GM18951 (cell line): ENCODE measurements at regions not wholly inside any gene's neighbourhood (a gene's known extent, or its start where the extent isn't known, plus 50 kb on each side); places are given as distances from the start of the nearest gene placed in this dataset.
"Not testable (repeated sequence)": the region's sequence is repeated elsewhere in the genome, so short reads cannot be mapped to it uniquely, and the experiment has no call there.

ENCODE experiments used
- POLR2A ChIP-seq: IDR thresholded peaks from 4 replicates; pipeline ENCODE4 v1.6.1; 2011; ENCODE audit warnings: mild to moderate bottlenecking; ENCODE audit not compliant: insufficient read length, insufficient read depth; ENCODE audit errors: extremely low read depth
- in situ Hi-C: fragments of 300-500 bp; cut with MboI; formaldehyde crosslinking; loops from one replicate; pipeline ENCODE4 v1.12.0; 2022; ENCODE audit warnings: low sequenced_read_pairs, mixed read lengths, inconsistent platforms; ENCODE audit not compliant: unreplicated experiment

DNA sequence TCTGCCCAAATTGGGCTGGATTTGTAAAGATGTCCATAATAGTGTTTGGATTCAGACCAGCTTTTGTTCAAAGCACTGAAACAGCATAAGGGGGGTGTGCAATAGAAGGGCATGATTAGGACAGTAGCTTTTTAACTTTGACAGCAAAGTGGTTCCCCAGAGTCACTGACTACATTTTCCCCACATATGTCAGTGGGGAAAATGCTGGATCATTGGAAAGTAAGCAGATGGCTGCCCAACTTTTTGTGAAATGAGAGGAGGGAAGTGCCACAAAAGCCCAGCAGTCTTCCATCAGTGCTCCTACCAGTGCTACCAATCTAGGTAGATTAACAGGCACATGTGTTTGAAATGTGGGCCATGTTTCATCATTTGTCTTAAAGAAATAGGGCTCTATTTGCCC lies 162.8 kb downstream of the FZD1 start:
- no peak for TF ChIP-seq POLR2A
- in situ Hi-C loops: no loop called here

DNA sequence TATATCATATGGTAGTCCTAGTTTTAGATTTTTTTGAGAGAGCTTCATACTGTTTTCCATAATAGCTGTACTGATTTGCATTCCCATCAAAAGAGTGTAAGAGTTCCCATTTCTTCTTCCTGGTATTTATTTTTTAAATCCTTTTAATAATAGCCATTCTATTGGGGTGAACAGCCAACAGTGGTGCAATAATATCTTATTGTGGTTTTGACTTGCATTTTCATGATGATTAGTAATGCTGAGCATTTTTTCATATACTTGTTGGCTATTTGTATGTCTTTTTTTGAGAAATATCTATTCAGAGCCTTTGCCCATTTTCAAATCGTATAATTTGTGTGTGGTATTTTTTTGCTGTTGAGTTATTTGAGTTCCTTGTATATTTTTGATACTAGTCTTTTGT lies 167.4 kb downstream of the FZD1 start:
- in situ Hi-C loops: no loop called here
- TF ChIP-seq POLR2A: no peak

DNA sequence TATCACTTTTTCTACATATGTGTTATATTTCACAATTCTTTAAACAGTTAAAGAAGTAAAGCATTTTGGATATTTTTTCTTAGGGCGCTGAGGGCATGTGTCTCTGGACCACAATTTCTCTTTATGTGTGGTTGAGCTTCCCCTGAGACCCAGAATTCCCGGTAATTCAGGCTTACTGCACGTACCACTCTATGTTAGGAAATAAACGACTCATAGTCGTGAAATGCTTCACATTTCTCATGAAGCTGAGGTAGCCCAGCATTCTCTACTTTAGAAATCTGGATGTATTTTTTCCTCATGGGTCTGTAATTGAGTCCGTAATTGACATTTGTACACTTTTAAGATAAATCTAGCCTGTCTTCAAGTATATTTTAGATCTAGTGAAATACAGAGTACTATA lies 170.6 kb downstream of the FZD1 start:
- in situ Hi-C loops: no loop called here
- no peak for TF ChIP-seq POLR2A

DNA sequence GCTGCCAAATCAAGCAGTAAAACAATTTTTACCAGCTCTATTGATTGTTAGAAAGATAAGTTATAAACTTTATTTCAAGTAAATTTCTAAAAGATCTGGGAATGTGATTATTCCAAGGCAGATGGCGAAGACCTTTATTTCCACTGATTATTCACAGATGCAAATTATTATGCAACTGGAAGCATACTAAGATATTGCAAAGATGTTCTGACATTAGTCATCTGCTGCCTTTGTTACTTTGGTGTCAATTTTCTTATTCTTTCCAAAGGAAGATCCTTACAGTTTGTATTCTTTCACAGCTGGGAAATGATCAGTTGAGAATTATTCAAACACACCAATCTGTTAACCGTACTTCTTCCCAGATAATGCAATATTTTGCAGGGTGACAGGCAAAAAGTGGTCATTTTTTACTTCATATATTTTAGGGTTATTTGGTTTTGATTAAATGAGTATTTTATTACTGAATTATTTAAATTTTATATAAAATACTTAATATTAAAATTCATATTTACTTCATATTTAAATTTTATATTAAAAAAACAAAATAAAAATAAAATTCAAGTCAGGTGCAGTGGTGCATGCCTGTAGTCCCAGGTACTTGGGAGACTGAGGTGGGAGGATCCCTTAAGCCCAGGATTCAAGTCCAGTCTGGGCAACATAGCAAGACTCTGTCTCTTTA lies 171.3 kb downstream of the FZD1 start:
- TF ChIP-seq POLR2A: no peak
- in situ Hi-C loops: no loop called here

DNA sequence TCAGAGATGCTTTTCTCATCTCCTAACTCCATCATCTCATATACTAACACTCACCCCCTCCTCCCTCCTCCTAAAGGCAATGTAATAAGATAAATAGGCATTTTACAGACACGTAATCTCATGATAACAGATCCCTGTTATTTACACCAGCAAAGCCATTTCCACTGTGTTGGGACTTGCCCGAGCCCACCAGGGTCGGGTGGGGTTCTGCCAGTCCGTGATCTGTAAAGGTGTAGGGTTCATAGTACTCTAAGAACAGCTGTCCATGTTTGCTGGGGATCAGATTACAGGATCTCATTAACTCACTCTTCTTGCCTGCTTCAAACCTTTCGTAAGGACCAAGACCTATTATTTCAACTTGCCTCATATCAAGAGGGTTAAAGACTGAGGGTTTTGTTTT lies 172.4 kb downstream of the FZD1 start:
- in situ Hi-C loops: no loop called here
- no peak for TF ChIP-seq POLR2A

DNA sequence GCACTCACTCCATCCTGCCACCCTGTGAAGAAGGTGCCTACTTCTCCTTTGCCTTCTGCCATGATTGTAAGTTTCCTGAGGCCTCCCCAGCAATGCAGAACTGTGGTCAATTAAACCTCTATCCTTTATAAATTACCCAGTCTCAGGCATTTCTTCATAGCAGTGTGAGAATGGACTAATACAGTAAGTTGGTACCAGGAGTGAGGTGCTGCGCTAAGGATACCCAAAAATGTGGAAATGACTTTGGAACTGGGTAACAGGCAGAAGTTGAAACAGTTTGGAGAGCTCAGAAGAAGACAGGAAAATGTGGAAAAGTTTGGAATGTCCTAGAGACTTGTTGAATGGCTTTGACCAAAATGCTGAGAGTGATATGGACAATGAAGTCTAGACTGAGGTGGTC lies 176.0 kb downstream of the FZD1 start:
- in situ Hi-C loops: not testable (repeated sequence)

DNA sequence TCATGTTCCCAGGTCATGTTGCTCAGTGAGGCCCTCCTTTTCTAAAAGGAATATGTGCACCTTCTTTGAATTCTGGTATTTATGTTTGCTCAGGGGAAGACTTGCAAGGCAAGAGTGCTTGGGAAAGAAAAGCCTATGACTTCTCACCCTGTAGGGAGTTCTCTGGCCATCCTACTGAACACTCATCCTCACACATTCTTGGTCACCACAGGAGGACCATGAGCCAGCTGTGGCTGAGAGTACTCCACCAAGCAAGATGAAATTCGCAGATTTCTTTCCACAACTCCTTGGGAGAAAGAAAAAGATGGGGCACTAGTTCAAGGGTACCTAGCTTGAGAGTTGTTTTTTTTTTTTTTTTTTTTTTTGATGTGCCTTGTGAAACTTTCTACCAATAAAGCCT lies 179.6 kb downstream of the FZD1 start:
- TF ChIP-seq POLR2A: no peak
- in situ Hi-C loops: no loop called here

DNA sequence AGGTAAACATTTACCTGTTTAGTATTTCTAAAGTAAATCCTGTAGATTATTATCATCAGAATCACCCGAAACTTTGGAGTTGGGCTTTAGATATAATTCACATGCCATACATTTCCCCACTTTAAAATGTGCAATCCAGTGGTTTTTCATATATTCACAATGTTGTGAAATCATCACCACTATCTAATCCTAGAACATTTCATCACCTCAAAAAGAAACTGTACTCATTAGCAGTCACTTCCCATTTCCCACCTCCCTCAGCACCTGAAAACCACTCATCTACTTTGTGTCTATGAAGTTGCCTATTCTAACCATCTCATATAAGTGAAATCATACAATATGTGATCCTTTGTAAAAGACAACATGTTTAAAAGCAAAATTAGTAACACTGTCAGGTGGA lies 182.6 kb downstream of the FZD1 start:
- no peak for TF ChIP-seq POLR2A
- in situ Hi-C loops: no loop called here

DNA sequence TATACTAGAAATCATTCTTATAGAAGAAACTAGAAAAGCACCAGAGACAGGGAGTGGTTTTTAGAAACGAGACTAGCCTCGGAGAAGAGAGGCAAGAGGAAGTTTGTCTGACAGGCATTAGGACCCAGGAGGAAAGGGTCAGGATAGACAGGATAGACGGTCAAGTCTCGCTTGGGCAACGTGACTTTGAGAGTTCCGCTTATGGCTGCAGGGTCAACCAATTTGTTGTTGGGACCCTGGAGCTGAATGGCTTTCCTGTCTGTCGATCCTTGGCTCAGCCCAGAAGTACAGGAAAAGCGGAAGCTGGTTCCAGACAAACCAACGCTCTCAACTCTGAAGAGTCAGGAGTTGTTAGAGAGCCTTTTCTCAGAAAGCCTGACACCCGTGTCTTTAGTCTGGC lies 191.2 kb downstream of the FZD1 start:
- no peak for TF ChIP-seq POLR2A
- in situ Hi-C loops: no loop called here

DNA sequence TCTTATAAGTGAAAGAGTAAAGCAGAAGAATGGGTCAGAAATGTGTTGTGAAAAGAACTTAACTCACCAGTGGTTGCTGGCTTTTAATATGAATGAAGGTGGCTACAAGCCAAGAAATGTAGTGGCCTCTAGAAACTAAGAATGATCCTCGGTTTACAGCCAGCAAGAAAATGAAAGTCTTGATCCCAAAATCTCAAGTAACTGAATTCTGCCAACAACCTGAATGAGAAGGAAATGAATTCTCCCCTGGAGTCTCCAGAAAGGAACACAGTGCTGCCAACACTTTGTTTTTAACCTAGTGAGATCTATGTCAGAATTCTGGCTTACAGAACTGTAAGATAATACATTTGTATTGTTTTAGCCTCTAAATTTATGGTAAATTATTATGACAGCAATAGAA lies 193.0 kb downstream of the FZD1 start:
- no peak for TF ChIP-seq POLR2A

DNA sequence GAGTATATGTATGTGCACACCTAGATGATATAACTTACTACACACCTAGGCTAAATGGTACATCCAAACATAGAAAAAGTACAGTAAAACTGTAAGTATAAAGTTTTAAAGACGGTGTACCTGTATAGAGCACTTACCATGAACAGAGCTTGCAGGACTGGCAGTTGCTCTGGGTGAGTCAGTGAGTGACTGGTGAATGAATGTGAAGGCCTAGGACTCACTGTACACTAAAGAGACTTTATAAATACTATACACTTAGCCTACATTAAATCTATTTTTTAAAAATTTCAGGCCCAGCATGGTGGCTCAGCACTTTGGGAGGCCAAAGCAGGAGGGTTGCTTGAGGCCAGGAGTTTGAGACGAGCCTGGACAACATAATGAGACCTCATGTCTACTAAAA lies 195.3 kb downstream of the FZD1 start:
- TF ChIP-seq POLR2A: no peak
- in situ Hi-C loops: no loop called here

More for the DNA sequence above, 193.0 kb downstream of the FZD1 start:
- in situ Hi-C loops: no loop called here

DNA sequence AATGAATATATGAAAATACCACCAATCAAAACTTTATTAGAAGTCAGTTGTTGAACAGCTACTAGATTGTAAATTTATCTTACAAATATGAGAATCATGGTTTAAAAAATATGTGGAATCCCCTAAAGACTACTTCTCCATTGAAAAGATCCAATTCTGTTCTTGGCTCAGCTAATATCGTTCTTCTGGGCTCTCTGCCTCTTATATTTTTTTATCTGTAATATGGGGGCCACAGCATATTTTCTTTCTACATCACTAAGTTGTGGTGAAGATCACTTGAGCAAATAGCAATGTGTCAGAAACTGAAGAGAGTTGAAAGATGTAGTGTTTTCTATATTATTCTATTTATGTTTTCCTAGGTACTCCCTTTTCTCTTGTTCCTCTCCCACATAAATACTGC lies 198.1 kb downstream of the FZD1 start:
- in situ Hi-C loops: no loop called here

DNA sequence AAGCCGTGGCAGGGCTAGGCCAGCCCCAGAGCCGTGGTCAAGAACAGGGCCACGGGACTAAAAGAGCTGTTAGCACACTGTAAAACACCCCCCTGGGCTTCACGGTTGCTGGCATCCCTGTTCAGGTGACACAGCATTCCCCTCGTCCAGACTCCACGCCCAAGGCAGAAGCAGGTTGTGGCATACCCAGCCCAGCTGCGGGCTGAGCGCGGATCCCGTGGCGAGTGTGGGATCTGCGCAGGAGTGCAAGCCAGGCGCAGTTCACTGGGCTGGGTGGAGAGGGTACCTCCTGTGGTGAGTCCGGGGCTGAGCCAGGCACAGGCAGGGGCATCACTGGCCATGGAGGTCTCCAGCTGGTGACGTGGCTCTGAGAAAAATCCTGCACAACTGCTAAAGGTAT lies 199.1 kb downstream of the FZD1 start:
- TF ChIP-seq POLR2A: no peak
- in situ Hi-C loops: no loop called here

More for the DNA sequence above, 198.1 kb downstream of the FZD1 start:
- no peak for TF ChIP-seq POLR2A

DNA sequence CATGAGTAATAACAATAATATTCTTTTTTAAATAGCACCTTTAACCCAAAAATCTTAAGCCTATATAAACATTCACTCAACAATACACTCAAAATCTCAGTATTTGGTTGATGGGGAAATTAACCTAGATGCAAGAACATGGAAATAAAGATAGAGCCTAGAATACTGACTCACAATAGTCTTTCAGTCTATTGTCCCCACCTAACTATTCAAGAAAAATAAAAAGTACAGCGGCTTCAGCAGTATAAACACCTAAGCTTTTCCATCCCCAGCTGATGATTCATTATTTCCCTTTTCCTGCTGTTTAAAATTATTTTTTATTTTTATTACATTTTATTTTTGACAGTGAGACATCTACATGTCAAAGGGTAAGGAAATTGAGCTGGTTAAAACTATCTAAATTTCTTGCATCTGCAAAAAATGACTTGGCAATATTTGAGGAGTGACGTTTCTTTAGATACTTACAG lies 201.4 kb downstream of the FZD1 start:
- in situ Hi-C loops: no loop called here
- TF ChIP-seq POLR2A: no peak

DNA sequence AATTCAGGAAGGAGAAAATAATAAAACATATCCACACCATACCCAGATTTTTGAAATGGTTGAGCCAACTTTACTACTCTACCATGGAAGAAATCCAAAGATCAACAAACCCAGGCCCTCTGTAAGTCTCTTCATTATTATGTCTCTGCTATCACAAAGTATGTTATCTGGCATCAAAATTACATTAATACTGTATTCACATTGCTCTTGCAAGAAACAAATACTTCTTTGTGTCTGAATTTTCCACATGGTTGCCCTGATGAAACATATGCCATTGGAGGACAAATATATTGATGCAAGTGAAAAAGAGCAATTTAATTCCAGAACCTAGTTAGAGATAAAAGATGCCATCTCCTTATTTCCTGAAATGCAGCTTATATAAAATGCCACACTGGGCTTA lies 204.0 kb downstream of the FZD1 start:
- TF ChIP-seq POLR2A: no peak
- in situ Hi-C loops: no loop called here
